Lower lobe of right lung (tissue), 2 donors: ENCODE measurements at regions not wholly inside any gene's neighbourhood (a gene's known extent, or its start where the extent isn't known, plus 50 kb on each side); places are given as distances from the start of the nearest gene placed in this dataset.

ENCODE experiments used
- ATAC-seq, 2 donors: fragments of 200-7000 bp; cut with Tn5 transposase; one replicate each; pipeline ENCODE4 v1.9.1; 2020 to 2022; ENCODE audit warnings: mild to moderate bottlenecking in 2 of 2, moderate library complexity in 2 of 2
- DNase-seq: peaks from one replicate; pipeline ENCODE4 v3.0.0-alpha.2; 2020
- H3K27ac ChIP-seq: fragments of 200-600 bp; one replicate; pipeline ENCODE4 v1.8.0; 2022
- H3K27me3 ChIP-seq: fragments of 200-600 bp; one replicate; pipeline ENCODE4 v1.8.0; 2022; ENCODE audit warnings: low read depth
- H3K36me3 ChIP-seq: fragments of 200-600 bp; one replicate; pipeline ENCODE4 v1.8.0; 2022; ENCODE audit warnings: mild to moderate bottlenecking
- H3K4me1 ChIP-seq: fragments of 200-600 bp; one replicate; pipeline ENCODE4 v1.8.0; 2022
- H3K4me3 ChIP-seq: fragments of 200-600 bp; one replicate; pipeline ENCODE4 v1.8.0; 2022; ENCODE audit warnings: mild to moderate bottlenecking
- H3K9me3 ChIP-seq: fragments of 200-600 bp; one replicate; pipeline ENCODE4 v1.8.0; 2022
- intact Hi-C: fragments of 100-400 bp; cut with DNase I; formaldehyde crosslinking; loops from one replicate; pipeline ENCODE4 v1.11.0; 2022
- TF ChIP-seq, protein P1 (sequence below): fragments of 200-600 bp; IDR thresholded peaks from one replicate; pipeline ENCODE4 v1.8.0; 2022; ENCODE audit warnings: antibody characterized with exemption, mild to moderate bottlenecking
- donor health status: DM: no; HTN: yes; CAD: no; lungs with severe emphysema.

DNA sequence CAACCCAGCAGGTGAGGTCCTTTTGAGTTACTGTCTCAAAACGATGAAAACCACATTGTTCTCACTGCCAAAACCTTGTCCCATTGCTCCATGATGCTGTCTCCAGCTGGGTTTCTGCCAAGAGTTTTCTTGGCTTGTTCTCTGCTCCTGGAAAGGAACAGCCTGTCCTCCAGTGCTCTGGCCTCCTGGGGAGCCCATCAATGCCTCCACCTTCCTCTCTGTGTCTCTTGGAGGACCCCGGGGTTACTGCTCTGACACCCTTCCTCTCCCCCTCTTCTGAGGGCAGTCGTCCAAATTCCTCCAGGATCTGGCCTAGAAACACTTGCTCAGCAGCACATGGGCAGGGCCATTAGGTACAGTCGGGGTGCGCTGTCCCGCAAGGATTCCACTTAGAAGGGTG lies 63.9 kb upstream of the RGMA start:
- intact Hi-C loops = no loop called here
- TF ChIP-seq, protein P1, sequence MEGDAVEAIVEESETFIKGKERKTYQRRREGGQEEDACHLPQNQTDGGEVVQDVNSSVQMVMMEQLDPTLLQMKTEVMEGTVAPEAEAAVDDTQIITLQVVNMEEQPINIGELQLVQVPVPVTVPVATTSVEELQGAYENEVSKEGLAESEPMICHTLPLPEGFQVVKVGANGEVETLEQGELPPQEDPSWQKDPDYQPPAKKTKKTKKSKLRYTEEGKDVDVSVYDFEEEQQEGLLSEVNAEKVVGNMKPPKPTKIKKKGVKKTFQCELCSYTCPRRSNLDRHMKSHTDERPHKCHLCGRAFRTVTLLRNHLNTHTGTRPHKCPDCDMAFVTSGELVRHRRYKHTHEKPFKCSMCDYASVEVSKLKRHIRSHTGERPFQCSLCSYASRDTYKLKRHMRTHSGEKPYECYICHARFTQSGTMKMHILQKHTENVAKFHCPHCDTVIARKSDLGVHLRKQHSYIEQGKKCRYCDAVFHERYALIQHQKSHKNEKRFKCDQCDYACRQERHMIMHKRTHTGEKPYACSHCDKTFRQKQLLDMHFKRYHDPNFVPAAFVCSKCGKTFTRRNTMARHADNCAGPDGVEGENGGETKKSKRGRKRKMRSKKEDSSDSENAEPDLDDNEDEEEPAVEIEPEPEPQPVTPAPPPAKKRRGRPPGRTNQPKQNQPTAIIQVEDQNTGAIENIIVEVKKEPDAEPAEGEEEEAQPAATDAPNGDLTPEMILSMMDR = no peak
- no peak for DNase-seq

DNA sequence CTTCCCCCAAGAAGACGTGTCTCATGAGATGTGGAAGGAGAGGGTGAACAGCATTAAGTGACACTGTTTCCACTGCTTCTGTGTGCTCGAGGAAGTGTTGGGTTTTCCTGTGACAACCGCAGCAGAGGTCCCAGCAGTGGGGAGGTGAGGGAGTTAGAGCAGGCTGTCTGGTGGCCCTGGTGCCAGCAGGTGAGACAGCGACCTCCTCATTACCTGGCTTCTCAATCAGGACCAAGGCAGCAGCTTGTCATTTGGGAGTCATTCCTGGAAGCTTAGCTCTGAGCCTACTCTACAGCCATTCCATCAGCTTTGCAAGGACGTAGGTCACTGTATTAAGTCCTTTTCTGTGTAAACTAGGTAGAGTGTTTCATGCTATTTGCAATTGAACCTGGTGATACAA lies 63.3 kb upstream of the RGMA start:
- Histone ChIP-seq H3K27ac (no peak overlapping the region), H3K36me3 (no peaks in the 10 kb centered on the region), H3K9me3 (no peaks in the 10 kb centered on the region), H3K4me1 (peaks cover 6% of the 10 kb centered on the region), H3K27me3 (no peaks in the 10 kb centered on the region), H3K4me3 (no peak overlapping the region)
- intact Hi-C loops = no loop called here
- TF ChIP-seq, protein P1 = no peak
- ATAC-seq (peak; percentile 51 to 52), DNase-seq (no peak)

More for the DNA sequence above, 63.9 kb upstream of the RGMA start:
- H3K4me3 ChIP-seq = no peak overlapping the region
- H3K27me3 ChIP-seq = no peaks in the 10 kb centered on the region
- no peaks in the 10 kb centered on the region for H3K9me3 ChIP-seq
- H3K27ac ChIP-seq = no peak overlapping the region
- H3K4me1 ChIP-seq = peaks cover 6% of the 10 kb centered on the region
- H3K36me3 ChIP-seq = no peaks in the 10 kb centered on the region
- ATAC-seq = peak in 1 of 2 donors; percentile 35

DNA sequence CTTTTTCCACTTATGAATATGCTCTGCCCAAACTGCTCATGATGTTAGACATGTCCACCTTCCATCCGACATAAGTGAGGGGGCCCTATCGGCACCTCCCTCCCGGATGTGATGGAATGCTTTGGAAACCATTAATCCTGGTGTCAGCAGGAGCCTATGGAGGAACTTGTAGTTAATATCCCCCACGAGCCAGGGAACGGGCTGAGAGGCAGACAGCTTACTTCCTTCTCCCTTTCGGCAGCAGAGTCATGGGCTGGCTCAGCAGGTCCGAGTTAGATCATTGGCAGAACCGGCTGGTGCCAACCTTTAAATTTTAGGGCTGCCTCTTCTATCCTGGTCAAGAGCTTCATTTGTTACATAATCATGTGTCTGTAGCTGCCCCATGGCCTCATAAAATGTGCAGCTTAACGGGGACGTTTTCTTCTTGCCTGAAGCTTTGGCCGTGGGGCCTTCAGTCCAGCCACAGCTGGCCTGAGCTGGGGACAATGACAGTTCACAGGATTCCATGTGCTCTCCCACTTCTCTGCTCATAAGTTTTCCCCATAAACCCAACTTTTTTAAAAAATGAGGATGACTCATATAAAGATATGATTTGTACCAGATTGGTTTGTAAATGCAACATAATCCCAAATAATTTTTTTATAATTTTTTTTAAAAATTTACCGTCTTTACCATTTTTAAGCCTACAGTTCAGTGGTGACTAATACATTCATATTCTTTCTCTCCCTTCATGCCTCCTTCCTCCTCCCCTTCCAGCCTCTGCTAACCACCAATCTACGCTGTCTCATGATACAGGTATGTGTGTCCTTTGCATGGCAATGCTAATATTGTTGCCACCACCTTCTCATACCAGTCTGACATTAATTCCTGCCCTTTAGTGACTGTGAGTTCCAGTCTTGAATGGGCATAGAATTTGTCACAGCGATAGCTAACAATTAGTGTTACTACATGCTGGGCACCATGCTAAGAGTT lies 62.2 kb upstream of the RGMA start:
- no peaks in the 10 kb centered on the region for H3K36me3 ChIP-seq
- TF ChIP-seq, protein P1 = no peak
- DNase-seq (no peak), ATAC-seq (no peak)
- no peak overlapping the region for H3K4me3 ChIP-seq
- H3K9me3 ChIP-seq = no peaks in the 10 kb centered on the region
- intact Hi-C loops = no loop called here
- H3K4me1 ChIP-seq = peaks cover 6% of the 10 kb centered on the region
- H3K27ac ChIP-seq = no peak overlapping the region
- H3K27me3 ChIP-seq = no peaks in the 10 kb centered on the region

DNA sequence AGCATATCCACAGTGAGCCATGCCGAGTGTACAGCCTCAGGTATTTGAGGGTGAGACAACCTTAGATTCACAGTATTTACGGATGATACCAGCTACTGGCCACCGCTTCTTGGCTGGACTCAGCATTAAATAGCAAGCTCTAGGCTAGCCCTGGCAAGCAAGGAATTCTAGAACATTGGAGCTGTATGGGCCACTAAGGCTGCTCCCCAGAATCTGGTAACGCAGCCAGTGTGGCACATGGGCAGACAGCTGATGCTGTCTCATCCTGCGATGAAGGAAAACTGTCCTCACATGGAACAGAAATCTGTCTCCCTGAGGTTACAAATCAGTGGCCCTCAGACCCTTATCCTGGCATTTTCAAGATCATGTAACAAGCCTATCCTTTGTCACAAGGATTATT lies 57.6 kb upstream of the RGMA start:
- Histone ChIP-seq H3K36me3 (no peaks in the 10 kb centered on the region), H3K27ac (no peak overlapping the region), H3K9me3 (no peaks in the 10 kb centered on the region), H3K27me3 (no peaks in the 10 kb centered on the region), H3K4me1 (no peaks in the 10 kb centered on the region), H3K4me3 (no peak overlapping the region)
- DNase-seq (no peak), ATAC-seq (no peak)
- TF ChIP-seq, protein P1 = no peak
- intact Hi-C loops = no loop called here

DNA sequence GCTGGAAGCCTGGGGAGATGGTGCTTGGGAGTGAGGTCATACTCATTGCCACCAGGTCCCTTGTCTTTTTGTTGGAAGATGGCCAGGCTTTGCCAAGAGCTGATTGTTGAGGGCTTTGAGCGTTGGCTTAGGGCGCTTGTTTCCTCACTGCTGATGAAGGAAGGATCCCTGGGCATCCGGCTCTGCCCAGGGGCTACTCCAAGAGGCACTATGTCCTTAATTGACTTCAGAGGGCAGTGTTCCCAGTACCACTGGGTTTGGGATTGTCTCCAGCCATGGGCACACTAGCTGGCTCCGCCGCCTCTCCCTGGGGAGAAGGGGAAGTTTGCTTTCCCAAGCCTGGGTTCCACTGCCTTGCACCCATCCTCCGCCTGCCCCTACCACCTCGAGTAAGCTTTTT lies 57.2 kb upstream of the RGMA start:
- H3K4me1 ChIP-seq = no peaks in the 10 kb centered on the region
- no peak overlapping the region for H3K27ac ChIP-seq
- H3K27me3 ChIP-seq = no peaks in the 10 kb centered on the region
- no peak overlapping the region for H3K4me3 ChIP-seq
- TF ChIP-seq, protein P1 = no peak
- DNase-seq (no peak), ATAC-seq (no peak)
- no peaks in the 10 kb centered on the region for H3K36me3 ChIP-seq
- H3K9me3 ChIP-seq = no peaks in the 10 kb centered on the region
- intact Hi-C loops = no loop called here
